Astrocyte (in vitro differentiated cells and primary cell): ENCODE measurements at regions not wholly inside any gene's neighbourhood (a gene's known extent, or its start where the extent isn't known, plus 50 kb on each side); places are given as distances from the start of the nearest gene placed in this dataset.

Source experiments
- DNase-seq: peaks from one replicate; pipeline ENCODE4 v3.0.0-alpha.2; 2010; ENCODE audit warnings: low read depth
- FAIRE-seq: peaks from 2 replicates; lab custom pipeline; 2011; peaks lifted over from hg19 to GRCh38; lab: Jason Lieb, UNC
- H2AFZ ChIP-seq: 2 replicates; pipeline ENCODE4 v1.6.0; 2012; ENCODE audit warnings: low read depth, low read length, inconsistent platforms
- H3K27ac ChIP-seq: 2 replicates; pipeline ENCODE4 v1.5.1; 2011; ENCODE audit warnings: low read depth, low read length, inconsistent platforms
- H3K27me3 ChIP-seq: 2 replicates; pipeline ENCODE4 v1.6.0; 2011; ENCODE audit warnings: low read length, inconsistent platforms; ENCODE audit not compliant: insufficient read depth
- H3K36me3 ChIP-seq: 2 replicates; pipeline ENCODE4 v1.5.1; 2011; ENCODE audit warnings: low read length, inconsistent platforms; ENCODE audit not compliant: insufficient read depth
- H3K4me1 ChIP-seq: 2 replicates; pipeline ENCODE4 v1.5.1; 2011; ENCODE audit warnings: low read length, inconsistent platforms; ENCODE audit not compliant: insufficient read depth
- H3K4me2 ChIP-seq: 2 replicates; pipeline ENCODE4 v1.6.0; 2012; ENCODE audit warnings: low read length, inconsistent platforms
- H3K4me3 ChIP-seq: 2 replicates; pipeline ENCODE4 v1.5.1; 2011; ENCODE audit warnings: low read depth, mild to moderate bottlenecking, low read length, inconsistent platforms; ENCODE audit not compliant: insufficient read depth
- H3K79me2 ChIP-seq: 2 replicates; pipeline ENCODE4 v1.6.0; 2012; ENCODE audit warnings: mild to moderate bottlenecking, low read length, inconsistent platforms; ENCODE audit not compliant: insufficient read depth
- H3K9ac ChIP-seq: 2 replicates; pipeline ENCODE4 v1.6.0; 2012; ENCODE audit warnings: mild to moderate bottlenecking, low read length, inconsistent platforms
- H3K9me3 ChIP-seq: 2 replicates; pipeline ENCODE4 v1.5.1; 2012; ENCODE audit warnings: low read depth, mild to moderate bottlenecking, low read length, inconsistent platforms; ENCODE audit not compliant: insufficient read depth
- H4K20me1 ChIP-seq: 2 replicates; pipeline ENCODE4 v1.6.0; 2012; ENCODE audit warnings: low read length, inconsistent platforms; ENCODE audit not compliant: insufficient read depth
- H3K27ac Mint-ChIP-seq: one replicate; pipeline ENCODE4 v1.8.0; 2021; ENCODE audit warnings: mild to moderate bottlenecking, mixed read lengths; ENCODE audit not compliant: unreplicated experiment
- H3K27me3 Mint-ChIP-seq: one replicate; pipeline ENCODE4 v1.8.0; 2021; ENCODE audit warnings: low read depth, mixed read lengths; ENCODE audit not compliant: unreplicated experiment
- H3K36me3 Mint-ChIP-seq: one replicate; pipeline ENCODE4 v1.8.0; 2021; ENCODE audit warnings: low read depth, mixed read lengths; ENCODE audit not compliant: unreplicated experiment
- H3K4me1 Mint-ChIP-seq: one replicate; pipeline ENCODE4 v1.8.0; 2021; ENCODE audit warnings: low read depth, mixed read lengths; ENCODE audit not compliant: unreplicated experiment
- H3K4me3 Mint-ChIP-seq: one replicate; pipeline ENCODE4 v1.8.0; 2021; ENCODE audit warnings: mild to moderate bottlenecking, moderate library complexity, mixed read lengths; ENCODE audit not compliant: unreplicated experiment
- H3K9me3 Mint-ChIP-seq: one replicate; pipeline ENCODE4 v1.8.0; 2021; ENCODE audit warnings: mild to moderate bottlenecking, mixed read lengths; ENCODE audit not compliant: unreplicated experiment
- CTCF ChIP-seq: IDR thresholded peaks from 2 replicates; pipeline ENCODE4 v1.5.1; 2011; ENCODE audit warnings: low read depth, mild to moderate bottlenecking, inconsistent platforms, low read length, moderate library complexity; ENCODE audit not compliant: insufficient read depth
- EZH2 ChIP-seq: IDR thresholded peaks from 2 replicates; pipeline ENCODE4 v1.6.1; 2012; ENCODE audit warnings: mild to moderate bottlenecking, low read length, inconsistent platforms; ENCODE audit not compliant: insufficient read depth

GRCh38 chr6:6890400-6890858 lies 217.3 kb upstream of the RREB1 start:
- H3K4me3 Mint-ChIP-seq: no peak overlapping the region
- FAIRE-seq (no peak), DNase-seq (no peak)
- Histone ChIP-seq H3K36me3 (no peaks in the 10 kb centered on the region), H4K20me1 (no peaks in the 10 kb centered on the region), H3K9me3 (no peaks in the 10 kb centered on the region), H3K4me1 (no peaks in the 10 kb centered on the region), H3K4me2 (no peak overlapping the region), H3K9ac (no peak overlapping the region), H2AFZ (peak overlapping the region; percentile 27), H3K27ac (no peak overlapping the region), H3K4me3 (no peak overlapping the region), H3K79me2 (no peaks in the 10 kb centered on the region), H3K27me3 (peaks cover 4% of the 10 kb centered on the region)
- no peaks in the 10 kb centered on the region for H3K4me1 Mint-ChIP-seq
- no peaks in the 10 kb centered on the region for H3K9me3 Mint-ChIP-seq
- TF ChIP-seq EZH2 (no peak), CTCF (no peak)
- no peaks in the 10 kb centered on the region for H3K36me3 Mint-ChIP-seq
- no peak overlapping the region for H3K27ac Mint-ChIP-seq
- H3K27me3 Mint-ChIP-seq: peaks cover 7% of the 10 kb centered on the region

- no peak overlapping the region for H3K4me3 ChIP-seq
- no peaks in the 10 kb centered on the region for H3K79me2 ChIP-seq
- H2AFZ ChIP-seq: no peak overlapping the region
- no peak overlapping the region for H3K27ac ChIP-seq
- FAIRE-seq (no peak), DNase-seq (no peak)
- H3K9me3 ChIP-seq: no peaks in the 10 kb centered on the region
- no peak for TF ChIP-seq CTCF
- no peak for TF ChIP-seq EZH2
- H3K36me3 Mint-ChIP-seq: no peaks in the 10 kb centered on the region
- no peaks in the 10 kb centered on the region for H3K9me3 Mint-ChIP-seq
- H3K36me3 ChIP-seq: no peaks in the 10 kb centered on the region
- peak overlapping the region; percentile 41 for H3K27ac Mint-ChIP-seq
- no peak overlapping the region for H3K4me3 Mint-ChIP-seq
- H3K9ac ChIP-seq: no peak overlapping the region
- no peaks in the 10 kb centered on the region for H4K20me1 ChIP-seq
- no peaks in the 10 kb centered on the region for H3K4me1 ChIP-seq
- H3K27me3 Mint-ChIP-seq: peaks cover 7% of the 10 kb centered on the region
- H3K4me2 ChIP-seq: no peak overlapping the region
- peaks cover 7% of the 10 kb centered on the region for H3K27me3 ChIP-seq
- no peaks in the 10 kb centered on the region for H3K4me1 Mint-ChIP-seq
Observed at GRCh38 chr6:6891125-6891721, 216.5 kb upstream of the RREB1 start.

- peaks cover 7% of the 10 kb centered on the region for H3K27me3 ChIP-seq
- no peak for FAIRE-seq
Observed at GRCh38 chr6:6891949-6892461, 215.8 kb upstream of the RREB1 start.

More at GRCh38 chr6:6891949-6892461, 215.8 kb upstream of the RREB1 start:
- no peak overlapping the region for H3K4me3 ChIP-seq
- Mint-ChIP-seq H3K4me3 (no peak overlapping the region), H3K36me3 (no peaks in the 10 kb centered on the region), H3K27me3 (peaks cover 10% of the 10 kb centered on the region), H3K27ac (no peak overlapping the region), H3K4me1 (no peaks in the 10 kb centered on the region), H3K9me3 (no peaks in the 10 kb centered on the region)
- no peak overlapping the region for H3K27ac ChIP-seq
- no peaks in the 10 kb centered on the region for H4K20me1 ChIP-seq
- H3K36me3 ChIP-seq: no peaks in the 10 kb centered on the region
- no peaks in the 10 kb centered on the region for H3K9me3 ChIP-seq
- H3K4me1 ChIP-seq: no peaks in the 10 kb centered on the region
- TF ChIP-seq CTCF (no peak), EZH2 (no peak)
- DNase-seq: no peak
- H3K9ac ChIP-seq: no peak overlapping the region
- H2AFZ ChIP-seq: no peak overlapping the region
- H3K4me2 ChIP-seq: no peak overlapping the region
- H3K79me2 ChIP-seq: no peaks in the 10 kb centered on the region
